ENCODE measurements at regions not wholly inside any gene's neighbourhood (a gene's known extent, or its start where the extent isn't known, plus 50 kb on each side); places are given as distances from the start of the nearest gene placed in this dataset.

GRCh38 chr12:98325003-98325402 lies 190.4 kb upstream of the TMPO start:
- H3K4me3 Mint-ChIP-seq (ENCODE audit: unreplicated experiment), result no peak overlapping the region
- H3K9me3 Mint-ChIP-seq (ENCODE audit: unreplicated experiment), result no peaks in the 10 kb centered on the region
- H3K36me3 Mint-ChIP-seq (ENCODE audit: unreplicated experiment), result no peaks in the 10 kb centered on the region
- DNase-seq, result no peak
- TF ChIP-seq CTCF (IDR thresholded peaks at IDR 0.05; ENCODE audit: partially characterized antibody, unreplicated experiment), result no peak
- H3K27ac Mint-ChIP-seq (ENCODE audit: unreplicated experiment), result no peak overlapping the region
- no peaks in the 10 kb centered on the region for H3K27me3 Mint-ChIP-seq (ENCODE audit: unreplicated experiment)
- peaks cover 8% of the 10 kb centered on the region for H3K4me1 Mint-ChIP-seq (ENCODE audit: low read depth, unreplicated experiment)

GRCh38 chr12:98328467-98328866 lies 186.9 kb upstream of the TMPO start:
- H3K9me3 Mint-ChIP-seq (ENCODE audit: unreplicated experiment), result no peaks in the 10 kb centered on the region
- TF ChIP-seq CTCF (IDR thresholded peaks at IDR 0.05; ENCODE audit: partially characterized antibody, unreplicated experiment), result no peak
- no peak overlapping the region for H3K4me3 Mint-ChIP-seq (ENCODE audit: unreplicated experiment)
- no peaks in the 10 kb centered on the region for H3K36me3 Mint-ChIP-seq (ENCODE audit: unreplicated experiment)
- H3K27me3 Mint-ChIP-seq (ENCODE audit: unreplicated experiment), result no peaks in the 10 kb centered on the region
- H3K4me1 Mint-ChIP-seq (ENCODE audit: low read depth, unreplicated experiment), result peaks cover 8% of the 10 kb centered on the region
- H3K27ac Mint-ChIP-seq (ENCODE audit: unreplicated experiment), result no peak overlapping the region
- DNase-seq, result no peak

GRCh38 chr12:98329589-98329988 lies 185.8 kb upstream of the TMPO start:
- H3K36me3 Mint-ChIP-seq (ENCODE audit: unreplicated experiment), result no peaks in the 10 kb centered on the region
- TF ChIP-seq CTCF (IDR thresholded peaks at IDR 0.05; ENCODE audit: partially characterized antibody, unreplicated experiment), result no peak
- H3K27ac Mint-ChIP-seq (ENCODE audit: unreplicated experiment), result no peak overlapping the region
- no peaks in the 10 kb centered on the region for H3K27me3 Mint-ChIP-seq (ENCODE audit: unreplicated experiment)
- peaks cover 8% of the 10 kb centered on the region for H3K4me1 Mint-ChIP-seq (ENCODE audit: low read depth, unreplicated experiment)
- no peaks in the 10 kb centered on the region for H3K9me3 Mint-ChIP-seq (ENCODE audit: unreplicated experiment)
- no peak for DNase-seq
- no peak overlapping the region for H3K4me3 Mint-ChIP-seq (ENCODE audit: unreplicated experiment)

GRCh38 chr12:98332642-98333041 lies 182.7 kb upstream of the TMPO start:
- no peak overlapping the region for H3K27ac Mint-ChIP-seq (ENCODE audit: unreplicated experiment)
- peaks cover 3% of the 10 kb centered on the region for H3K4me1 Mint-ChIP-seq (ENCODE audit: low read depth, unreplicated experiment)
- no peak for DNase-seq
- H3K27me3 Mint-ChIP-seq (ENCODE audit: unreplicated experiment), result no peaks in the 10 kb centered on the region
- no peak for TF ChIP-seq CTCF (IDR thresholded peaks at IDR 0.05; ENCODE audit: partially characterized antibody, unreplicated experiment)
- H3K4me3 Mint-ChIP-seq (ENCODE audit: unreplicated experiment), result no peak overlapping the region
- H3K36me3 Mint-ChIP-seq (ENCODE audit: unreplicated experiment), result no peaks in the 10 kb centered on the region
- H3K9me3 Mint-ChIP-seq (ENCODE audit: unreplicated experiment), result no peaks in the 10 kb centered on the region

GRCh38 chr12:98334768-98335167 lies 180.6 kb upstream of the TMPO start:
- no peaks in the 10 kb centered on the region for H3K9me3 Mint-ChIP-seq (ENCODE audit: unreplicated experiment)
- no peaks in the 10 kb centered on the region for H3K36me3 Mint-ChIP-seq (ENCODE audit: unreplicated experiment)
- no peaks in the 10 kb centered on the region for H3K27me3 Mint-ChIP-seq (ENCODE audit: unreplicated experiment)
- H3K4me1 Mint-ChIP-seq (ENCODE audit: low read depth, unreplicated experiment), result no peaks in the 10 kb centered on the region
- no peak overlapping the region for H3K4me3 Mint-ChIP-seq (ENCODE audit: unreplicated experiment)
- no peak overlapping the region for H3K27ac Mint-ChIP-seq (ENCODE audit: unreplicated experiment)
- no peak for TF ChIP-seq CTCF (IDR thresholded peaks at IDR 0.05; ENCODE audit: partially characterized antibody, unreplicated experiment)
- DNase-seq, result no peak

Data from glutamatergic neuron (in vitro differentiated cells).